SK-N-SH (cell line): ENCODE measurements at regions not wholly inside any gene's neighbourhood (a gene's known extent, or its start where the extent isn't known, plus 50 kb on each side); places are given as distances from the start of the nearest gene placed in this dataset.

Experiments
- CTCF ChIA-PET: fragments of 300-600, 350-600 bp; formaldehyde crosslinking; extraction: SDS; loops from one replicate; lab custom pipeline; 2021; lab: Yijun Ruan, JAX
- POLR2A ChIA-PET: fragments of 350-600 bp; sonication (Branson Sonifier 250); formaldehyde crosslinking; extraction: SDS; loops from one replicate; lab custom pipeline; 2020; ENCODE audit warnings: antibody characterized with exemption, inconsistent platforms; lab: Yijun Ruan, JAX
- DNase-seq: peaks from one replicate; pipeline ENCODE4 v3.0.0; 2012
- H2AFZ ChIP-seq: fragments of 200-600 bp; sonication (generic); 2 replicates; pipeline ENCODE4 v1.8.1; 2016; ENCODE audit warnings: antibody characterized with exemption, mild to moderate bottlenecking, low read depth
- H3F3A ChIP-seq: fragments of 200-600 bp; sonication (generic); replicated peaks from 2 replicates; pipeline ENCODE3; 2016; ENCODE audit warnings: antibody characterized with exemption, mild to moderate bottlenecking; ENCODE audit not compliant: insufficient read depth
- H3K27ac ChIP-seq, 2 experiments: fragments of 200-500 bp in 1 of 2; fragments of 200-600 bp in 1 of 2; sonication (Bioruptor generic) in 1 of 2; sonication (generic), shearing (Covaris generic) in 1 of 2; 2 replicates each; pipeline versions ENCODE4 v1.5.1 to v1.6.1; 2014 to 2016; ENCODE audit warnings: low read depth in 2 of 2, inconsistent platforms in 1 of 2, low read length in 1 of 2, mild to moderate bottlenecking in 1 of 2, mixed read lengths in 1 of 2
- H3K27me3 ChIP-seq: fragments of 200-600 bp; sonication (generic), shearing (Covaris generic); 2 replicates; pipeline ENCODE4 v1.6.1; 2016; ENCODE audit warnings: mixed run types; ENCODE audit not compliant: insufficient read depth
- H3K36me3 ChIP-seq, 2 experiments: fragments of 200-500 bp in 1 of 2; fragments of 200-600 bp in 1 of 2; sonication (Bioruptor generic) in 1 of 2; sonication (generic) in 1 of 2; replicated peaks in 1 of 2; 2 replicates each; pipeline versions ENCODE3 to v1.5.1; 2014 to 2016; ENCODE audit warnings: low read length in 1 of 2, mild to moderate bottlenecking in 1 of 2; ENCODE audit not compliant: insufficient read depth in 2 of 2, control insufficient read depth in 1 of 2
- H3K4me1 ChIP-seq, 2 experiments: fragments of 200-500 bp in 1 of 2; fragments of 200-600 bp in 1 of 2; sonication (Bioruptor generic) in 1 of 2; sonication (generic), shearing (Covaris generic) in 1 of 2; 2 replicates each; pipeline versions ENCODE4 v1.5.1 to v1.6.1; 2014 to 2016; ENCODE audit warnings: low read depth in 1 of 2, low read length in 1 of 2, mixed run types in 1 of 2; ENCODE audit not compliant: insufficient read depth in 2 of 2, control insufficient read depth in 1 of 2
- H3K4me2 ChIP-seq: fragments of 200-600 bp; sonication (generic), shearing (Covaris generic); 2 replicates; pipeline ENCODE4 v1.6.1; 2017; ENCODE audit warnings: mixed run types
- H3K4me3 ChIP-seq, 2 experiments: fragments of 200-500 bp in 1 of 2; fragments of 200-600 bp in 1 of 2; sonication (Bioruptor generic) in 1 of 2; sonication (generic), shearing (Covaris generic) in 1 of 2; 2 replicates each; pipeline versions ENCODE4 v1.5.1 to v1.8.1; 2014 to 2016; ENCODE audit warnings: low read depth in 2 of 2, inconsistent platforms in 1 of 2, low read length in 1 of 2, mild to moderate bottlenecking in 1 of 2, mixed read lengths in 1 of 2, moderate library complexity in 1 of 2
- H3K79me2 ChIP-seq: fragments of 200-600 bp; sonication (generic); 2 replicates; pipeline ENCODE4 v1.8.1; 2017; ENCODE audit warnings: mild to moderate bottlenecking; ENCODE audit not compliant: insufficient read depth
- H3K9ac ChIP-seq: fragments of 200-600 bp; sonication (generic); 2 replicates; pipeline ENCODE4 v1.6.1; 2017; ENCODE audit warnings: mixed run types
- H3K9me2 ChIP-seq: fragments of 200-600 bp; sonication (generic); 2 replicates; pipeline ENCODE4 v1.6.1; 2017; ENCODE audit warnings: mixed run types
- H3K9me3 ChIP-seq: fragments of 200-600 bp; sonication (generic); 2 replicates; pipeline ENCODE4 v1.6.1; 2017; ENCODE audit warnings: mixed run types, mild to moderate bottlenecking, moderate library complexity
- H4K20me1 ChIP-seq: fragments of 200-600 bp; sonication (generic); 2 replicates; pipeline ENCODE4 v1.6.1; 2017; ENCODE audit warnings: mild to moderate bottlenecking, mixed run types; ENCODE audit not compliant: insufficient read depth
- CTCF ChIP-seq: fragments of 200-600 bp; sonication (generic); IDR thresholded peaks from 2 replicates; pipeline ENCODE4 v1.6.1; 2017; ENCODE audit warnings: antibody characterized with exemption, mild to moderate bottlenecking, moderate library complexity
- EP300 ChIP-seq, 2 experiments: IDR thresholded peaks; 2 replicates each; pipeline versions ENCODE4 v1.4.0 to v1.6.1; 2012; ENCODE audit warnings: borderline replicate concordance in 1 of 2, low read depth in 1 of 2, low read length in 1 of 2
- EZH2phosphoT487 ChIP-seq: fragments of 200-600 bp; sonication (generic); IDR thresholded peaks from 2 replicates; pipeline ENCODE4 v1.6.1; 2017; ENCODE audit warnings: low read depth, mixed run types, mild to moderate bottlenecking, antibody characterized with exemption, moderate library complexity, borderline replicate concordance
- FOSL2 ChIP-seq: IDR thresholded peaks from 2 replicates; pipeline ENCODE4 v1.4.0; 2012; ENCODE audit warnings: low read depth, mild to moderate bottlenecking, moderate library complexity, borderline replicate concordance
- FOXM1 ChIP-seq: IDR thresholded peaks from 2 replicates; pipeline ENCODE4 v1.4.0; 2012; ENCODE audit warnings: low read depth, mild to moderate bottlenecking
- GABPA ChIP-seq: IDR thresholded peaks from 2 replicates; pipeline ENCODE4 v1.4.0; 2012; ENCODE audit warnings: low read depth, mild to moderate bottlenecking
- IRF3 ChIP-seq: fragments of 150-350 bp; IDR thresholded peaks from 2 replicates; pipeline ENCODE4 v1.6.1; 2016; ENCODE audit warnings: mild to moderate bottlenecking, low read depth, low read length
- MEF2A ChIP-seq: IDR thresholded peaks from 2 replicates; pipeline ENCODE4 v1.4.0; 2012; ENCODE audit warnings: low read depth, borderline replicate concordance
- NFIC ChIP-seq: IDR thresholded peaks from 2 replicates; pipeline ENCODE4 v1.4.0; 2012; ENCODE audit warnings: borderline replicate concordance
- PBX3 ChIP-seq: IDR thresholded peaks from 2 replicates; pipeline ENCODE4; 2012
- RCOR1 ChIP-seq: fragments of 150-350 bp; IDR thresholded peaks from 2 replicates; pipeline ENCODE4 v1.6.1; 2017; ENCODE audit warnings: antibody characterized with exemption, low read length
- REST ChIP-seq: IDR thresholded peaks from 2 replicates; pipeline ENCODE4 v1.6.1; 2012; ENCODE audit warnings: mild to moderate bottlenecking, low read depth, low read length, moderate library complexity
- RFX5 ChIP-seq: IDR thresholded peaks from 2 replicates; pipeline ENCODE4 v1.6.1; 2012; ENCODE audit warnings: mild to moderate bottlenecking, improper control_type of control experiment, low read length
- RXRA ChIP-seq: IDR thresholded peaks from 2 replicates; pipeline ENCODE4 v1.4.0; 2012; ENCODE audit warnings: low read depth, mild to moderate bottlenecking, borderline replicate concordance
- SMC3 ChIP-seq: IDR thresholded peaks from 2 replicates; pipeline ENCODE4 v1.6.1; 2012; ENCODE audit warnings: low read depth, low read length, improper control_type of control experiment
- TAF1 ChIP-seq: IDR thresholded peaks from 2 replicates; pipeline ENCODE4 v1.6.1; 2012; ENCODE audit warnings: low read depth, mild to moderate bottlenecking, low read length, moderate library complexity, borderline replicate concordance
- TEAD4 ChIP-seq: IDR thresholded peaks from 2 replicates; pipeline ENCODE4 v1.4.0; 2012; ENCODE audit warnings: mild to moderate bottlenecking, borderline replicate concordance; ENCODE audit not compliant: insufficient read depth
- USF1 ChIP-seq: IDR thresholded peaks from 2 replicates; pipeline ENCODE4 v1.4.0; 2012; ENCODE audit warnings: low read depth, borderline replicate concordance
- YY1 ChIP-seq: IDR thresholded peaks from 2 replicates; pipeline ENCODE4 v1.4.0; 2012; ENCODE audit warnings: low read depth, mild to moderate bottlenecking
- WGBS: methylation state at CpG from one replicate; pipeline ENCODE4 v1.1.6; 2017; ENCODE audit warnings: low lambda C conversion rate; 5-methylcytosine and 5-hydroxymethylcytosine counted together

GRCh38 chrX:109783701-109784079 is 50.6 kb upstream of the ACSL4 start:
- H3K9me3 ChIP-seq: no peaks in the 10 kb centered on the region
- ChIA-PET CTCF (interaction anchor here (2.4 kb wide), 1 partner anchor 73 kb away, joined by 7 read pairs; no protein-coding TSS in a partner anchor), POLR2A (no interaction called here)
- H2AFZ ChIP-seq: no peak overlapping the region
- no peak for TF ChIP-seq EZH2phosphoT487
- TF ChIP-seq PBX3: no peak
- no peak for TF ChIP-seq TAF1
- TF ChIP-seq CTCF: no peak
- TF ChIP-seq YY1: no peak
- no peak for TF ChIP-seq RXRA
- TF ChIP-seq REST: no peak
- no peak for TF ChIP-seq FOSL2
- TF ChIP-seq NFIC: no peak
- TF ChIP-seq RFX5: no peak
- no peak for TF ChIP-seq IRF3
- no peak for TF ChIP-seq GABPA
- TF ChIP-seq TEAD4: no peak
- no peak for TF ChIP-seq MEF2A
- TF ChIP-seq FOXM1: no peak
- no peak for TF ChIP-seq SMC3
- TF ChIP-seq RCOR1: no peak
- no peak for TF ChIP-seq USF1
- no peak for TF ChIP-seq EP300 (IDR thresholded peaks at IDR 0.05; ENCODE audit: borderline replicate concordance in 1 of 2, low read depth in 1 of 2, low read length in 1 of 2)
- H3K4me3 ChIP-seq: no peak overlapping the region
- no peaks in the 10 kb centered on the region for H3K4me1 ChIP-seq
- H4K20me1 ChIP-seq: no peaks in the 10 kb centered on the region
- no peak for DNase-seq
- no peak overlapping the region for H3K4me2 ChIP-seq
- H3K79me2 ChIP-seq: no peaks in the 10 kb centered on the region
- no peak overlapping the region for H3K9ac ChIP-seq
- no peaks in the 10 kb centered on the region for H3K9me2 ChIP-seq
- 40% methylated on average over 5 of the region's 5 CpGs for WGBS
- no peaks in the 10 kb centered on the region; the same call in 1 of the 2 replicates for H3K27me3 ChIP-seq
- no peaks in the 10 kb centered on the region for H3F3A ChIP-seq
- H3K27ac ChIP-seq: no peak overlapping the region
- no peaks in the 10 kb centered on the region for H3K36me3 ChIP-seq
